ENCODE measurements at regions not wholly inside any gene's neighbourhood (a gene's known extent, or its start where the extent isn't known, plus 50 kb on each side); places are given as distances from the start of the nearest gene placed in this dataset.

GRCh38 chr20:51871943-51872342 lies 69.6 kb upstream of the SALL4 start:
- no peak overlapping the region for H3K27ac ChIP-seq
- TF ChIP-seq ZFX (IDR thresholded peaks at IDR 0.05), result no peak
- TF ChIP-seq, protein P1, sequence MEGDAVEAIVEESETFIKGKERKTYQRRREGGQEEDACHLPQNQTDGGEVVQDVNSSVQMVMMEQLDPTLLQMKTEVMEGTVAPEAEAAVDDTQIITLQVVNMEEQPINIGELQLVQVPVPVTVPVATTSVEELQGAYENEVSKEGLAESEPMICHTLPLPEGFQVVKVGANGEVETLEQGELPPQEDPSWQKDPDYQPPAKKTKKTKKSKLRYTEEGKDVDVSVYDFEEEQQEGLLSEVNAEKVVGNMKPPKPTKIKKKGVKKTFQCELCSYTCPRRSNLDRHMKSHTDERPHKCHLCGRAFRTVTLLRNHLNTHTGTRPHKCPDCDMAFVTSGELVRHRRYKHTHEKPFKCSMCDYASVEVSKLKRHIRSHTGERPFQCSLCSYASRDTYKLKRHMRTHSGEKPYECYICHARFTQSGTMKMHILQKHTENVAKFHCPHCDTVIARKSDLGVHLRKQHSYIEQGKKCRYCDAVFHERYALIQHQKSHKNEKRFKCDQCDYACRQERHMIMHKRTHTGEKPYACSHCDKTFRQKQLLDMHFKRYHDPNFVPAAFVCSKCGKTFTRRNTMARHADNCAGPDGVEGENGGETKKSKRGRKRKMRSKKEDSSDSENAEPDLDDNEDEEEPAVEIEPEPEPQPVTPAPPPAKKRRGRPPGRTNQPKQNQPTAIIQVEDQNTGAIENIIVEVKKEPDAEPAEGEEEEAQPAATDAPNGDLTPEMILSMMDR (conservative IDR thresholded peaks at IDR 0.05), result no peak

DNA sequence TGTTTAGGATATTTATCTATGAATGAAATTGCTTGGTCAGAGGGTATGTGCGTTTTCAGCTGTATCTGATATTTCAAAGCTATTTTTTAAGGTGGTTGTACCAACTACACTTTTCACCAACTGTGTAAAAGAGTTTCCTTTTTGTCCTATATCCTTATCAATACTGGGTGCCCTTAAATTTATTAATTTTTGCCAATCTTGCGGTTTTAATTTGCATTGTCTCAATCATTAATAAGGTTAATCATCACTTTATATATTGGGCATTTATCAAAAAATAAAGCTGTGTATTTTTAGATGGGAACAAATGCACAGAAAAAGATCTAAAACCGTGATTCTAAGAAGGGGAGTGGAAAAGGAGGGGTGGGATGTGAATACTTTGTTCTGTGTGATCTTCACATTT lies 66.7 kb upstream of the SALL4 start:
- TF ChIP-seq ZFX (IDR thresholded peaks at IDR 0.05), result no peak
- TF ChIP-seq, protein P1 (conservative IDR thresholded peaks at IDR 0.05), result no peak
- no peak overlapping the region for H3K27ac ChIP-seq

GRCh38 chr20:51867251-51867650 lies 64.9 kb upstream of the SALL4 start:
- TF ChIP-seq ZFX (IDR thresholded peaks at IDR 0.05), result no peak
- TF ChIP-seq, protein P1 (conservative IDR thresholded peaks at IDR 0.05), result no peak
- H3K27ac ChIP-seq, result no peak overlapping the region

DNA sequence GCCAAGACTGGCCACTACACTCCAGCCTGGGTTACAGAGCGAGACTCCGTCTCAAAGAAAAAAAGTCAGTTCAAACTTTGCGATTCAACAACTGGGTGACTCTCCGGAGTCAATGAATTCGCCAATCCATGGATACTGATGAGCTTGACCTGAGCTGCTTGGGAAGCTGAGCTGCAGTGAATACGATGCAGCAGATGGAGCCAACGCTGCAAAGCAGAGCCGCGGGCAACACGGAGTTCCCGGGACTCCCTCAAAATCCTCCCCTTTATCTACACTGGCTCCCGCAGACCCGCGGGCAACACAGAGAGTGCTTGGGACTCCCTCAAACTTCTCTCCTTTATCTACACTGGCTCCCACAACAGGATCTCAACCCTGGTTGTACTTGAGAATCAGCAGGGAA lies 62.6 kb upstream of the SALL4 start:
- no peak overlapping the region for H3K27ac ChIP-seq
- no peak for TF ChIP-seq ZFX (IDR thresholded peaks at IDR 0.05)
- TF ChIP-seq, protein P1 (conservative IDR thresholded peaks at IDR 0.05), result no peak

- no peak overlapping the region for H3K27ac ChIP-seq
- TF ChIP-seq, protein P1 (conservative IDR thresholded peaks at IDR 0.05), result no peak
- TF ChIP-seq ZFX (IDR thresholded peaks at IDR 0.05), result no peak
Observed at GRCh38 chr20:51862796-51863195, 60.5 kb upstream of the SALL4 start.

DNA sequence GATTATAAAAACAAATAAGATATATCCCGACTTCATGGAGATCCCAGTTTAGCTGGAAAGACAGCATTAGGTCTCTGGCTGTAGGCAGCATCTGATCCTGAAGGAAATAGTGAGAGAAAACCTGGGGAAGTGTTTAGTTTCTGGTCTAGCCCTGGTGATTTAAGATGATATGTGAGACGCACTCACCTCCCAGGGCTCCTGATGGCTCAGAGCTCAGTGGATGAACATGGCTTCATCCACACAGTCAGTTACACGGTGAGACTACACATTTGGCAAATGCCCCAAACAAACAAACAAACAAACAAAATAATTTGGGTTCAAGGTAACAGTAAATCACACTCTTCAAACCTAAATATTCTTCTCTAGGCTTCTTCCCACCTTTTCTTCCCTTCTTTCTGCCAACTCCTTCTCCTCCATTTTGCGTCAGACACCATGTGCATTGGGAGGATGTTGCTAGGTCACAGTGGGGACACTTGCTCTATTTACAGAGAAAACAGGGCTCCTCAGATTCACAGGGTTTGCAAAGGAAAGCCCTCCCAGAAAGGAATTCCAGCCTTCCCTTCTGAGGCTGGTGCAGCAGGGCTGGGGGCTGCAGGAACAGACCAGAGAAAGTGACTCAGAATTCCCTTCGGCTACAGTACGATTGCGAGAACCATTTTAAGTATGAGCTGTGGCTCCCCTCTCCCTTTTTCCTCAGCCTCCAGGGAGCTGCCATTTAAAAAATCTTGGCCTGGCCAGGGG lies 59.6 kb upstream of the SALL4 start:
- TF ChIP-seq, protein P1 (conservative IDR thresholded peaks at IDR 0.05), result no peak
- TF ChIP-seq ZFX (IDR thresholded peaks at IDR 0.05), result no peak

GRCh38 chr20:51860111-51860882 lies 58.0 kb upstream of the SALL4 start:
- TF ChIP-seq, protein P1 (conservative IDR thresholded peaks at IDR 0.05), result no peak
- TF ChIP-seq ZFX (IDR thresholded peaks at IDR 0.05), result no peak
- H3K27ac ChIP-seq, result no peak overlapping the region

More for the DNA sequence above, 59.6 kb upstream of the SALL4 start:
- H3K27ac ChIP-seq, result no peak overlapping the region

Measured in C4-2B (cell line).